HepG2 (cell line): ENCODE measurements at regions not wholly inside any gene's neighbourhood (a gene's known extent, or its start where the extent isn't known, plus 50 kb on each side); places are given as distances from the start of the nearest gene placed in this dataset.

Source experiments
- ATAC-seq: fragments of 200-7000 bp; cut with Tn5 transposase; 3 replicates; pipeline ENCODE4 v1.9.1; 2020; ENCODE audit warnings: mild to moderate bottlenecking, moderate library complexity
- BruUV-seq: library from RNA; stranded (reverse); fragments of 400-500 nt; replicated peaks from 2 replicates; lab custom pipeline; 2021; lab: Mats Ljungman, UMichigan
- CTCF ChIA-PET: fragments of 300-600 bp; formaldehyde crosslinking; extraction: SDS; loops from one replicate; lab custom pipeline; 2021; ENCODE audit warnings: low total read pairs, inconsistent platforms, low intra/inter-chr PET ratio; lab: Yijun Ruan, JAX
- POLR2A ChIA-PET: fragments of 350-600 bp; sonication (Branson Sonifier 250); formaldehyde crosslinking; loops from one replicate; lab custom pipeline; 2020; ENCODE audit warnings: antibody characterized with exemption, inconsistent platforms; lab: Yijun Ruan, JAX
- DNase-seq: peaks from one replicate; pipeline ENCODE4 v3.0.0-alpha.2; 2015; ENCODE audit warnings: low spot score
- FAIRE-seq: peaks from 3 replicates; lab custom pipeline; 2011; peaks lifted over from hg19 to GRCh38; lab: Jason Lieb, UNC
- H2AFZ ChIP-seq: one replicate; pipeline ENCODE4 v1.6.1; 2011; ENCODE audit warnings: low read length, inconsistent platforms
- H3K27ac ChIP-seq: fragments of 300-600 bp; 3 replicates; pipeline ENCODE4 v1.8.0; 2011; ENCODE audit warnings: mixed run types, mild to moderate bottlenecking, mixed read lengths, low read length, inconsistent platforms; ENCODE audit not compliant: insufficient read depth; ENCODE audit errors: extremely low read length
- H3K27me3 ChIP-seq, 2 experiments: fragments of 200-600 bp in 1 of 2; 2 replicates in 1 of 2; 3 replicates in 1 of 2; pipeline versions ENCODE4 v1.6.0 to v1.8.0; 2011; ENCODE audit warnings: low read length in 2 of 2, mild to moderate bottlenecking in 2 of 2, moderate library complexity in 2 of 2, inconsistent platforms in 1 of 2; ENCODE audit not compliant: insufficient read depth in 2 of 2, control insufficient read depth in 1 of 2
- H3K36me3 ChIP-seq, 2 experiments: fragments of 200-600 bp in 1 of 2; replicated peaks in 1 of 2; 2 replicates in 1 of 2; 3 replicates in 1 of 2; pipeline versions ENCODE4 v1.5.1 to v1.8.0; 2011; ENCODE audit warnings: low read length in 2 of 2, inconsistent platforms in 1 of 2; ENCODE audit not compliant: insufficient read depth in 2 of 2, control insufficient read depth in 1 of 2
- H3K4me1 ChIP-seq: 2 replicates; pipeline ENCODE4 v1.5.1; 2012; ENCODE audit warnings: low read length, inconsistent platforms; ENCODE audit not compliant: insufficient read depth
- H3K4me2 ChIP-seq: 2 replicates; pipeline ENCODE4 v1.6.0; 2011; ENCODE audit warnings: low read depth, low read length, inconsistent platforms
- H3K4me3 ChIP-seq, 3 experiments: fragments of 200-600 bp in 1 of 3; sonication (generic), shearing (Covaris generic) in 1 of 3; replicated peaks in 1 of 3; 2 replicates each; pipeline ENCODE4 v1.5.1; 2011 to 2016; ENCODE audit warnings: low read length in 3 of 3, inconsistent platforms in 2 of 3, low read depth in 2 of 3, mild to moderate bottlenecking in 2 of 3, control low read depth in 1 of 3, mixed read lengths in 1 of 3; ENCODE audit not compliant: insufficient read depth in 1 of 3
- H3K79me2 ChIP-seq: one replicate; pipeline ENCODE4 v1.6.1; 2011; ENCODE audit warnings: low read length, inconsistent platforms; ENCODE audit not compliant: insufficient read depth
- H3K9ac ChIP-seq: 2 replicates; pipeline ENCODE4 v1.6.0; 2011; ENCODE audit warnings: mild to moderate bottlenecking, low read depth, low read length, inconsistent platforms; ENCODE audit not compliant: insufficient read depth
- H3K9me3 ChIP-seq: 2 replicates; pipeline ENCODE4 v1.5.1; 2012; ENCODE audit warnings: mild to moderate bottlenecking, low read length
- H4K20me1 ChIP-seq: 2 replicates; pipeline ENCODE4 v1.6.0; 2011; ENCODE audit warnings: inconsistent platforms, mild to moderate bottlenecking, low read length, moderate library complexity; ENCODE audit not compliant: insufficient read depth
- GABPB1 ChIP-seq: IDR thresholded peaks from 2 replicates; pipeline ENCODE4 v1.6.1; 2016; ENCODE audit warnings: mild to moderate bottlenecking, missing genetic modification reagents, moderate library complexity, missing compliant biosample characterization
- NRL ChIP-seq: sonication (generic); formaldehyde crosslinking; IDR thresholded peaks from 2 replicates; pipeline ENCODE4 v1.5.0; 2020; ENCODE audit warnings: missing genetic modification reagents, mild to moderate bottlenecking, moderate library complexity, borderline replicate concordance
- PLRG1 ChIP-seq: fragments of 450-650 bp; conservative IDR thresholded peaks from 2 replicates; pipeline ENCODE4 v1.6.1; 2016
- SETDB1 ChIP-seq: sonication (generic); formaldehyde crosslinking; IDR thresholded peaks from 2 replicates; pipeline ENCODE4 v1.5.1; 2020; ENCODE audit warnings: missing genetic modification reagents, mild to moderate bottlenecking, borderline replicate concordance
- SNAPC2 ChIP-seq: sonication (generic); formaldehyde crosslinking; IDR thresholded peaks from 2 replicates; pipeline ENCODE4 v1.8.1; 2022; ENCODE audit warnings: mild to moderate bottlenecking, missing genetic modification reagents
- SPEN ChIP-seq: sonication (generic); formaldehyde crosslinking; IDR thresholded peaks from 2 replicates; pipeline ENCODE4 v1.5.1; 2020; ENCODE audit warnings: low read depth, mild to moderate bottlenecking, missing genetic modification reagents
- XRCC5 ChIP-seq: fragments of 200-400 bp; formaldehyde crosslinking; optimal IDR thresholded peaks from 2 replicates; pipeline ENCODE3; 2017; ENCODE audit warnings: mild to moderate bottlenecking, low read length
- ZBTB1 ChIP-seq: sonication (generic); formaldehyde crosslinking; IDR thresholded peaks from 2 replicates; pipeline ENCODE4 v1.4.0; 2020; ENCODE audit warnings: missing genetic modification reagents, borderline replicate concordance
- ZKSCAN1 ChIP-seq: fragments of 150-350 bp; IDR thresholded peaks from 2 replicates; pipeline ENCODE4 v1.6.1; 2014; ENCODE audit warnings: low read length
- ZNF496 ChIP-seq: sonication (generic); formaldehyde crosslinking; IDR thresholded peaks from 2 replicates; pipeline ENCODE4 v1.8.1; 2023; ENCODE audit warnings: mild to moderate bottlenecking, moderate library complexity, missing genetic modification reagents; ENCODE audit not compliant: insufficient replicate concordance
- WGBS: methylation state at CpG from one replicate; pipeline ENCODE4 v1.1.6; 2017; ENCODE audit warnings: low lambda C conversion rate; 5-methylcytosine and 5-hydroxymethylcytosine counted together
- in situ Hi-C: cut with HindIII; loops from 2 replicates; pipeline ENCODE4 v1.10.0; 2017; ENCODE audit warnings: low pct_unique_long_range_greater_than_20kb; ENCODE audit not compliant: extremely low pct_ligation_motif_present
- intact Hi-C: fragments of 100-400 bp; cut with micrococcal nuclease; formaldehyde crosslinking; loops from one replicate; pipeline ENCODE4 v1.10.0; 2022; ENCODE audit not compliant: unreplicated experiment
- TF ChIP-seq, protein P1 (sequence below): sonication (generic); formaldehyde crosslinking; IDR thresholded peaks from 2 replicates; pipeline ENCODE4 v1.8.1; 2022; ENCODE audit warnings: low read depth, mild to moderate bottlenecking, missing genetic modification reagents
- TF ChIP-seq, protein P2 (sequence below): sonication (generic); IDR thresholded peaks from 2 replicates; pipeline ENCODE4 v1.6.1; 2016; ENCODE audit warnings: low read depth, borderline replicate concordance
- TF ChIP-seq, protein P3 (sequence below): IDR thresholded peaks from 2 replicates; pipeline ENCODE4 v1.6.1; 2012; ENCODE audit warnings: inconsistent platforms

DNA sequence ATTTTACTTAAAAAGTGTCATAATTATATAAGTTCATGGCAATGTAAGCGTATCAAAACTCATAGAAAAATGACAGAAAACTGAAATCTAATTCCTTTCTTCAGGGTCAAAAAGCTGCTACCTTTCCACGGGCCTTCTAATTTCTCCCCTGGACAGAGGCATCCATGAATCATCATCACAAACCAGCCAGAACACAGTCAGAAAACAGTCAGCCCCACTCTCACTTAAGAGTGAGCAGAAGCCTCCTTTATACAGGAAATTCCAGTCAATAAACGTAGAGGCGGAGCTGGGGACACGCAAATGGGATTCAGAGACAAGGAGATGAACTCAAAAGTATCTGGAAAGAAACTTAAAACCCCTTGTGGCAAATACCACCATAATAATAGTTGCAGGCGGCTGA, 54.2 kb upstream of the ABCC4 start:
- Histone ChIP-seq H3K9me3 (no peaks in the 10 kb centered on the region), H2AFZ (no peak overlapping the region), H3K27ac (no peak overlapping the region), H3K9ac (no peak overlapping the region), H3K4me2 (no peak overlapping the region), H3K4me3 (no peak overlapping the region), H3K4me1 (peaks cover 12% of the 10 kb centered on the region), H3K79me2 (no peaks in the 10 kb centered on the region), H4K20me1 (no peaks in the 10 kb centered on the region), H3K36me3 (no peaks in the 10 kb centered on the region), H3K27me3 (no peaks in the 10 kb centered on the region; a peak in 1 of 5 replicates)
- in situ Hi-C loops (no loop called here), intact Hi-C loops (no loop called here)
- DNase-seq = no peak
- no TSS peak for BruUV-seq
- CTCF ChIA-PET = no interaction called here
- WGBS = 38% methylated on average over 6 of the region's 6 CpGs
- TF ChIP-seq ZKSCAN1 (no peak), PLRG1 (no peak), ZNF496 (no peak)
- no peak for ATAC-seq
- POLR2A ChIA-PET = no interaction called here
- FAIRE-seq = no peak

DNA sequence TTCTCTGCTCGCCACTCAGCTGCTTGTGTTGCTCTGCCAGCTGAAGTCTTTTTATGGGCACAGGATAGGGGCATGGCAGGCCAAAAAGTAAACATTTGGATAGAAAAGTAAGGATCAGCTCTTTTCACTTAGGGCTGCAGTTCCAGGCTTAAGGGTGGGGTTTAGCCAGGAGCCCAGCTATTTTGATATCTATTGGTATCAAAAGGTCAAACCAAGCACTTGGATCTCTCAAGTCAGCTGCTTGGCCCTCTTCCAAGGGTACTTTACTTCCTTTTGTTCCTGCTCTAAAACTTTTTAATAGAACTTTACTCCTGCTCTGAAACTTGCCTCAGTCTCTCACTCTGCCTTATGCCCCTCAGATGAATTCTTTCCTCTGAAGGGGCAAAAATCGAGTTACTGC, 55.7 kb upstream of the ABCC4 start:
- BruUV-seq = no TSS peak
- no peaks in the 10 kb centered on the region for H3K79me2 ChIP-seq
- H2AFZ ChIP-seq = no peak overlapping the region
- in situ Hi-C loops = no loop called here
- H3K4me1 ChIP-seq = peaks cover 12% of the 10 kb centered on the region
- H3K27ac ChIP-seq = no peak overlapping the region
- DNase-seq (no peak), ATAC-seq (no peak), FAIRE-seq (no peak)
- no peaks in the 10 kb centered on the region for H3K9me3 ChIP-seq
- H3K27me3 ChIP-seq = no peaks in the 10 kb centered on the region; a peak in 1 of 5 replicates
- intact Hi-C loops = no loop called here
- no peaks in the 10 kb centered on the region for H4K20me1 ChIP-seq
- ChIA-PET POLR2A (no interaction called here), CTCF (no interaction called here)
- no peak overlapping the region for H3K9ac ChIP-seq
- no peak overlapping the region for H3K4me2 ChIP-seq
- H3K4me3 ChIP-seq = no peak overlapping the region
- WGBS = 25% methylated on average over 2 of the region's 2 CpGs
- H3K36me3 ChIP-seq = no peaks in the 10 kb centered on the region
- no peak for TF ChIP-seq ZBTB1
- no peak for TF ChIP-seq NRL
- TF ChIP-seq, protein P1, sequence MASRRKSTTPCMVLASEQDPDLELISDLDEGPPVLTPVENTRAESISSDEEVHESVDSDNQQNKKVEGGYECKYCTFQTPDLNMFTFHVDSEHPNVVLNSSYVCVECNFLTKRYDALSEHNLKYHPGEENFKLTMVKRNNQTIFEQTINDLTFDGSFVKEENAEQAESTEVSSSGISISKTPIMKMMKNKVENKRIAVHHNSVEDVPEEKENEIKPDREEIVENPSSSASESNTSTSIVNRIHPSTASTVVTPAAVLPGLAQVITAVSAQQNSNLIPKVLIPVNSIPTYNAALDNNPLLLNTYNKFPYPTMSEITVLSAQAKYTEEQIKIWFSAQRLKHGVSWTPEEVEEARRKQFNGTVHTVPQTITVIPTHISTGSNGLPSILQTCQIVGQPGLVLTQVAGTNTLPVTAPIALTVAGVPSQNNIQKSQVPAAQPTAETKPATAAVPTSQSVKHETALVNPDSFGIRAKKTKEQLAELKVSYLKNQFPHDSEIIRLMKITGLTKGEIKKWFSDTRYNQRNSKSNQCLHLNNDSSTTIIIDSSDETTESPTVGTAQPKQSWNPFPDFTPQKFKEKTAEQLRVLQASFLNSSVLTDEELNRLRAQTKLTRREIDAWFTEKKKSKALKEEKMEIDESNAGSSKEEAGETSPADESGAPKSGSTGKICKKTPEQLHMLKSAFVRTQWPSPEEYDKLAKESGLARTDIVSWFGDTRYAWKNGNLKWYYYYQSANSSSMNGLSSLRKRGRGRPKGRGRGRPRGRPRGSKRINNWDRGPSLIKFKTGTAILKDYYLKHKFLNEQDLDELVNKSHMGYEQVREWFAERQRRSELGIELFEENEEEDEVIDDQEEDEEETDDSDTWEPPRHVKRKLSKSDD = no peak
- TF ChIP-seq, protein P2, sequence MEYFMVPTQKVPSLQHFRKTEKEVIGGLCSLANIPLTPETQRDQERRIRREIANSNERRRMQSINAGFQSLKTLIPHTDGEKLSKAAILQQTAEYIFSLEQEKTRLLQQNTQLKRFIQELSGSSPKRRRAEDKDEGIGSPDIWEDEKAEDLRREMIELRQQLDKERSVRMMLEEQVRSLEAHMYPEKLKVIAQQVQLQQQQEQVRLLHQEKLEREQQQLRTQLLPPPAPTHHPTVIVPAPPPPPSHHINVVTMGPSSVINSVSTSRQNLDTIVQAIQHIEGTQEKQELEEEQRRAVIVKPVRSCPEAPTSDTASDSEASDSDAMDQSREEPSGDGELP = no peak
- no peak for TF ChIP-seq SNAPC2 (CRISPR knock-in tag)
- no peak for TF ChIP-seq SETDB1
- TF ChIP-seq, protein P3, sequence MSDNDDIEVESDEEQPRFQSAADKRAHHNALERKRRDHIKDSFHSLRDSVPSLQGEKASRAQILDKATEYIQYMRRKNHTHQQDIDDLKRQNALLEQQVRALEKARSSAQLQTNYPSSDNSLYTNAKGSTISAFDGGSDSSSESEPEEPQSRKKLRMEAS = no peak
- no peak for TF ChIP-seq GABPB1 (CRISPR knock-in tag)
- TF ChIP-seq XRCC5 = no peak
- TF ChIP-seq SPEN (CRISPR knock-in tag) = no peak
